ENCODE measurements at regions not wholly inside any gene's neighbourhood (a gene's known extent, or its start where the extent isn't known, plus 50 kb on each side); places are given as distances from the start of the nearest gene placed in this dataset.
"Not testable (repeated sequence)": the region's sequence is repeated elsewhere in the genome, so short reads cannot be mapped to it uniquely, and the experiment has no call there.

DNA sequence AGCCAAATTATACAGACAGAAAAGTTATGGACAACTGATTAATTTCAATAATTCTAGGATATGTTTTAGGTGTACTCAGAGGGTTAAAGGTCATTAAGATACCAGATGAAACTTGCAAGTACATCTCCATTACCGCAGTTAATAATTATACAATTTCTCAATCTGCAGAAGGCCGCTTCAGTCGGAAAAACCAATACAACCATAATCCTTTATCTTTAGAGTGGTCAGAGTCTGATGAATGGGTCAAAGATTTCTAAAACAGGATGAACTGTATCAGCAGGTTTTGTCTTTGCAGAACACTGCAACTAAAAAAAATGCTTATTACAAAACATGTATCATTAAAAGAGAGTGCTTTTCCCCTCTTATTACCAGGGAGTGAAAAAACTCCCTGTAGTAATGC lies 78.5 kb downstream of the SYT15 start:
- TF ChIP-seq, protein P1, sequence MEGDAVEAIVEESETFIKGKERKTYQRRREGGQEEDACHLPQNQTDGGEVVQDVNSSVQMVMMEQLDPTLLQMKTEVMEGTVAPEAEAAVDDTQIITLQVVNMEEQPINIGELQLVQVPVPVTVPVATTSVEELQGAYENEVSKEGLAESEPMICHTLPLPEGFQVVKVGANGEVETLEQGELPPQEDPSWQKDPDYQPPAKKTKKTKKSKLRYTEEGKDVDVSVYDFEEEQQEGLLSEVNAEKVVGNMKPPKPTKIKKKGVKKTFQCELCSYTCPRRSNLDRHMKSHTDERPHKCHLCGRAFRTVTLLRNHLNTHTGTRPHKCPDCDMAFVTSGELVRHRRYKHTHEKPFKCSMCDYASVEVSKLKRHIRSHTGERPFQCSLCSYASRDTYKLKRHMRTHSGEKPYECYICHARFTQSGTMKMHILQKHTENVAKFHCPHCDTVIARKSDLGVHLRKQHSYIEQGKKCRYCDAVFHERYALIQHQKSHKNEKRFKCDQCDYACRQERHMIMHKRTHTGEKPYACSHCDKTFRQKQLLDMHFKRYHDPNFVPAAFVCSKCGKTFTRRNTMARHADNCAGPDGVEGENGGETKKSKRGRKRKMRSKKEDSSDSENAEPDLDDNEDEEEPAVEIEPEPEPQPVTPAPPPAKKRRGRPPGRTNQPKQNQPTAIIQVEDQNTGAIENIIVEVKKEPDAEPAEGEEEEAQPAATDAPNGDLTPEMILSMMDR (IDR thresholded peaks at IDR 0.05): not testable (repeated sequence)
- TF ChIP-seq POLR2A, EP300 (IDR thresholded peaks at IDR 0.05): not testable (repeated sequence)
